Loucy (cell line): ENCODE measurements at regions not wholly inside any gene's neighbourhood (a gene's known extent, or its start where the extent isn't known, plus 50 kb on each side); places are given as distances from the start of the nearest gene placed in this dataset.

ENCODE experiments used
- EZH2phosphoT487 ChIP-seq: fragments of 200-600 bp; IDR thresholded peaks from 2 replicates; pipeline ENCODE4 v1.6.1; 2018; ENCODE audit warnings: antibody characterized with exemption, mild to moderate bottlenecking, moderate library complexity, borderline replicate concordance
- TF ChIP-seq, protein P1 (sequence below): fragments of 200-600 bp; sonication (generic); conservative IDR thresholded peaks from 2 replicates; pipeline ENCODE4 v1.5.1; 2014; ENCODE audit warnings: mild to moderate bottlenecking, antibody characterized with exemption, low read length

DNA sequence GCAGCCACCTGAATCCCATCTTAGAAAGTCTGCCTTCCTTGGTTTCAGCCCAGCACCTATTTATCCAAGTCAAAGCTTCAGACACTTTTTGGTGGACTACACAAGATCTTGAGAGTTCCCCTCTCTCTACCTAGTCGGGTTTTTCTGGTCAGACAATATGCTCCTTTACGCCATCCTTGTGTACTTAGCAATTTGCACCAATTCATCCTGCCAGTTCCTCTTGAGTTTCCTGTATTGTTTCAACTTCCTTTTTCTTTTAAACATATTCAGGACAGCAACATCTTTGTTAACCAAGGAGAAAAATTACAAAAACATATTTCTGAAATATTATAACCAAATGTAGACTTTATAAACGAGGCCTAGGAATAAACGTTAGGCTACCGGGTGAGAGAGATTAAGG, 368.2 kb upstream of the CADM1 start:
- TF ChIP-seq, protein P1, sequence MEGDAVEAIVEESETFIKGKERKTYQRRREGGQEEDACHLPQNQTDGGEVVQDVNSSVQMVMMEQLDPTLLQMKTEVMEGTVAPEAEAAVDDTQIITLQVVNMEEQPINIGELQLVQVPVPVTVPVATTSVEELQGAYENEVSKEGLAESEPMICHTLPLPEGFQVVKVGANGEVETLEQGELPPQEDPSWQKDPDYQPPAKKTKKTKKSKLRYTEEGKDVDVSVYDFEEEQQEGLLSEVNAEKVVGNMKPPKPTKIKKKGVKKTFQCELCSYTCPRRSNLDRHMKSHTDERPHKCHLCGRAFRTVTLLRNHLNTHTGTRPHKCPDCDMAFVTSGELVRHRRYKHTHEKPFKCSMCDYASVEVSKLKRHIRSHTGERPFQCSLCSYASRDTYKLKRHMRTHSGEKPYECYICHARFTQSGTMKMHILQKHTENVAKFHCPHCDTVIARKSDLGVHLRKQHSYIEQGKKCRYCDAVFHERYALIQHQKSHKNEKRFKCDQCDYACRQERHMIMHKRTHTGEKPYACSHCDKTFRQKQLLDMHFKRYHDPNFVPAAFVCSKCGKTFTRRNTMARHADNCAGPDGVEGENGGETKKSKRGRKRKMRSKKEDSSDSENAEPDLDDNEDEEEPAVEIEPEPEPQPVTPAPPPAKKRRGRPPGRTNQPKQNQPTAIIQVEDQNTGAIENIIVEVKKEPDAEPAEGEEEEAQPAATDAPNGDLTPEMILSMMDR: no peak
- no peak for TF ChIP-seq EZH2phosphoT487
